IMR-90 (cell line): ENCODE measurements at regions not wholly inside any gene's neighbourhood (a gene's known extent, or its start where the extent isn't known, plus 50 kb on each side); places are given as distances from the start of the nearest gene placed in this dataset.

Experiments
- CEBPB ChIP-seq: IDR thresholded peaks from 2 replicates; pipeline ENCODE4 v1.6.1; 2012; ENCODE audit warnings: low read depth, low read length, improper control_type of control experiment
- CTCF ChIP-seq: conservative IDR thresholded peaks from 2 replicates; pipeline ENCODE4 v1.5.1; 2012; ENCODE audit warnings: mild to moderate bottlenecking, low read depth, low read length, improper control_type of control experiment
- ELK1 ChIP-seq: fragments of 150-350 bp; IDR thresholded peaks from 2 replicates; pipeline ENCODE4 v1.6.1; 2016; ENCODE audit warnings: low read depth, mild to moderate bottlenecking, low read length, moderate library complexity, borderline replicate concordance
- MAFK ChIP-seq: IDR thresholded peaks from 2 replicates; pipeline ENCODE4 v1.6.1; 2012; ENCODE audit warnings: low read depth, low read length, improper control_type of control experiment
- NFE2L2 ChIP-seq: fragments of 150-350 bp; IDR thresholded peaks from 2 replicates; pipeline ENCODE4 v1.6.1; 2016; ENCODE audit warnings: low read depth, mild to moderate bottlenecking, low read length
- POLR2A ChIP-seq: IDR thresholded peaks from 2 replicates; pipeline ENCODE4 v1.6.1; 2012; ENCODE audit warnings: mild to moderate bottlenecking, low read depth, low read length
- RAD21 ChIP-seq: IDR thresholded peaks from 2 replicates; pipeline ENCODE4 v1.6.1; 2012; ENCODE audit warnings: low read length, improper control_type of control experiment
- RCOR1 ChIP-seq: IDR thresholded peaks from 2 replicates; pipeline ENCODE4 v1.6.1; 2012; ENCODE audit warnings: mild to moderate bottlenecking, low read length, improper control_type of control experiment; ENCODE audit not compliant: insufficient replicate concordance
- RFX5 ChIP-seq: IDR thresholded peaks from 2 replicates; pipeline ENCODE4 v1.8.0; 2012; ENCODE audit warnings: low read depth, mild to moderate bottlenecking, low read length, moderate library complexity
- SMC3 ChIP-seq: fragments of 150-350 bp; IDR thresholded peaks from 2 replicates; pipeline ENCODE4 v1.6.1; 2016; ENCODE audit warnings: low read depth, mild to moderate bottlenecking, antibody characterized with exemption, low read length, moderate library complexity
- USF2 ChIP-seq: fragments of 150-350 bp; IDR thresholded peaks from 2 replicates; pipeline ENCODE4 v1.6.1; 2017; ENCODE audit warnings: mild to moderate bottlenecking, antibody characterized with exemption, low read length, low read depth

- no peak for TF ChIP-seq POLR2A
- TF ChIP-seq SMC3 = no peak
- TF ChIP-seq CTCF = no peak
- no peak for TF ChIP-seq RAD21
- no peak for TF ChIP-seq ELK1
- TF ChIP-seq NFE2L2 = no peak
- no peak for TF ChIP-seq MAFK
- no peak for TF ChIP-seq CEBPB
- no peak for TF ChIP-seq RFX5
- no peak for TF ChIP-seq RCOR1
- TF ChIP-seq USF2 = no peak
Measured at GRCh38 chr7:130990178-130990832, 256.3 kb upstream of the KLF14 start.
